ENCODE measurements at regions not wholly inside any gene's neighbourhood (a gene's known extent, or its start where the extent isn't known, plus 50 kb on each side); places are given as distances from the start of the nearest gene placed in this dataset.
"Not testable (repeated sequence)": the region's sequence is repeated elsewhere in the genome, so short reads cannot be mapped to it uniquely, and the experiment has no call there.

GRCh38 chr4:92249541-92249940 is 54.2 kb upstream of the GRID2 start:
- DNase-seq (ENCODE audit: low spot score) = no peak
- H3K14ac ChIP-seq (ENCODE audit: low read length) = no peak overlapping the region
- H4K91ac ChIP-seq (ENCODE audit: low read depth, low read length, poor library complexity) = no peak overlapping the region
- H3K23ac ChIP-seq (ENCODE audit: low read depth, low read length, poor library complexity) = no peak overlapping the region
- no peak overlapping the region for H2BK12ac ChIP-seq (ENCODE audit: low read length)
- H2AK5ac ChIP-seq (ENCODE audit: low read depth, low read length) = no peak overlapping the region
- no peak overlapping the region for H2BK5ac ChIP-seq (ENCODE audit: low read length)
- no peak overlapping the region for H3K9ac ChIP-seq (ENCODE audit: low read depth, low read length, poor library complexity)
- no peak overlapping the region for H3K27ac ChIP-seq (replicated peaks; ENCODE audit: low read length)
- WGBS, 2 donors (ENCODE audit: extremely low coverage in 2 of 2, insufficient read length in 2 of 2, insufficient replicate concordance in 1 of 2) = no CpG with 5 or more reads among the region's 2 CpGs
- H3K4me2 ChIP-seq (ENCODE audit: insufficient read depth, low read length, poor library complexity, severe bottlenecking) = no peak overlapping the region
- no peak overlapping the region for H3K4ac ChIP-seq (ENCODE audit: low read length)
- H2BK15ac ChIP-seq (ENCODE audit: low read length) = no peak overlapping the region
- H2AFZ ChIP-seq (ENCODE audit: low read length) = no peak overlapping the region
- H3K4me1 ChIP-seq (ENCODE audit: control insufficient read depth in 2 of 2, insufficient read depth in 1 of 2, low read depth in 1 of 2, low read length in 2 of 2) = no peaks in the 10 kb centered on the region
- H3K4me3 ChIP-seq (ENCODE audit: low read length in 2 of 2) = no peak overlapping the region
- no peaks in the 10 kb centered on the region for H3K9me3 ChIP-seq (replicated peaks in 1 of 2; ENCODE audit: control insufficient read depth in 2 of 2, insufficient read depth in 1 of 2, low read depth in 1 of 2, low read length in 2 of 2)
- H3K79me1 ChIP-seq (ENCODE audit: low read depth, low read length) = no peaks in the 10 kb centered on the region
- H3K27me3 ChIP-seq (ENCODE audit: control insufficient read depth in 3 of 3, insufficient read depth in 3 of 3, low read depth in 1 of 3, low read length in 3 of 3) = no peaks in the 10 kb centered on the region
- H2BK120ac ChIP-seq (ENCODE audit: low read depth, low read length) = no peak overlapping the region
- no peaks in the 10 kb centered on the region for H3K36me3 ChIP-seq (replicated peaks in 1 of 2; ENCODE audit: control insufficient read depth in 2 of 2, insufficient read depth in 2 of 2, low read length in 2 of 2)
- H3K18ac ChIP-seq (ENCODE audit: low read length) = no peak overlapping the region
- H4K8ac ChIP-seq (ENCODE audit: low read depth, low read length) = no peak overlapping the region

DNA sequence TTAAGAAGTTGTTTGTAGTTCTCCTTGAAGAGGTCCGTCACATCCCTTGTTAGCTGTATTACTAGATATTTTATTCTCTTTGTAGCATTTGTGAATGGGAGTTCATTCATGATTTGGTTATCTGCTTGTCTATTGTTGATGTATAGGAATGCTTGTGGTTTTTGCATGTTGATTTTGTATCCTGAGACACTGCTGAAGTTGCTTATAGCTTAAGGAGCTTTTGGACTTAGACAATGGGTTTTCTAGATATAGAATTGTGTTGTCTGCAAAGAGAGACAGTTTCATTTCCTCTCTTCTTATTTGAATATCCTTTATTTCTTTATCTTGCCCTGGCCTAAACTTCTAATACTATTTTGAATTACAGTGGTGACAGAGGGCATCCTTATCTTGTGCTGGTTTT is 52.1 kb upstream of the GRID2 start:
- H2AK5ac ChIP-seq (ENCODE audit: low read depth, low read length) = no peak overlapping the region
- no peak overlapping the region for H3K23ac ChIP-seq (ENCODE audit: low read depth, low read length, poor library complexity)
- no peaks in the 10 kb centered on the region for H3K36me3 ChIP-seq (replicated peaks in 1 of 2; ENCODE audit: control insufficient read depth in 2 of 2, insufficient read depth in 2 of 2, low read length in 2 of 2)
- no peak overlapping the region for H3K4me2 ChIP-seq (ENCODE audit: insufficient read depth, low read length, poor library complexity, severe bottlenecking)
- H3K27ac ChIP-seq (replicated peaks; ENCODE audit: low read length) = no peak overlapping the region
- DNase-seq (ENCODE audit: low spot score) = no peak
- no peaks in the 10 kb centered on the region for H3K79me1 ChIP-seq (ENCODE audit: low read depth, low read length)
- H2BK120ac ChIP-seq (ENCODE audit: low read depth, low read length) = no peak overlapping the region
- H3K9ac ChIP-seq (ENCODE audit: low read depth, low read length, poor library complexity) = no peak overlapping the region
- no peak overlapping the region for H4K8ac ChIP-seq (ENCODE audit: low read depth, low read length)
- H2BK15ac ChIP-seq (ENCODE audit: low read length) = no peak overlapping the region
- WGBS, 2 donors (ENCODE audit: extremely low coverage in 2 of 2, insufficient read length in 2 of 2, insufficient replicate concordance in 1 of 2) = no CpG with 5 or more reads among the region's 1 CpG
- no peaks in the 10 kb centered on the region for H3K4me1 ChIP-seq (ENCODE audit: control insufficient read depth in 2 of 2, insufficient read depth in 1 of 2, low read depth in 1 of 2, low read length in 2 of 2)
- H3K14ac ChIP-seq (ENCODE audit: low read length) = no peak overlapping the region
- H3K18ac ChIP-seq (ENCODE audit: low read length) = no peak overlapping the region
- H4K91ac ChIP-seq (ENCODE audit: low read depth, low read length, poor library complexity) = no peak overlapping the region
- no peak overlapping the region for H2BK12ac ChIP-seq (ENCODE audit: low read length)
- no peaks in the 10 kb centered on the region for H3K27me3 ChIP-seq (ENCODE audit: control insufficient read depth in 3 of 3, insufficient read depth in 3 of 3, low read depth in 1 of 3, low read length in 3 of 3)
- no peak overlapping the region for H2BK5ac ChIP-seq (ENCODE audit: low read length)
- H3K4ac ChIP-seq (ENCODE audit: low read length) = no peak overlapping the region
- H2AFZ ChIP-seq (ENCODE audit: low read length) = no peak overlapping the region
- H3K9me3 ChIP-seq (replicated peaks in 1 of 2; ENCODE audit: control insufficient read depth in 2 of 2, insufficient read depth in 1 of 2, low read depth in 1 of 2, low read length in 2 of 2) = peaks cover 3 to 5% of the 10 kb centered on the region in 2 donors
- no peak overlapping the region for H3K4me3 ChIP-seq (ENCODE audit: low read length in 2 of 2)

DNA sequence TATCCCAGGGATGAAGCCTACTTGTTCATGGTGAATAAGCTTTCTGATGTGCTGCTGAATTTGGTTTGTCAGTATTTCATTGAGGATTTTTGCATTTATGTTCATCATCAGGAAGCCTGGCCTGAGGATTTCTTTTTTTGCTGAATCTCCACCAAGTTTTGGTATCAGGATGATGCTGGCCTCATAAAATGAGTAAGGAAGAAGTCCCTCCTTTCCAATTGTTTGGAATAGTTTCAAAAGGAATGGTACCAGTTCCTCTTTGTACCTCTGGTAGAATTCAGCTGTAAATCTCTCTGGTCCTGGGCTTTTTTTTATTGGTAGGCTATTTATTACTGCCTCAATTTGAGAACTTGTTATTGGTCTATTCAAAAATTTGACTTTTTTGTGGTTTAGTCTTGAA is 51.4 kb upstream of the GRID2 start:
- not testable (repeated sequence) for H3K79me1 ChIP-seq (ENCODE audit: low read depth, low read length); H3K23ac ChIP-seq (ENCODE audit: low read depth, low read length, poor library complexity); DNase-seq (ENCODE audit: low spot score); H2AFZ ChIP-seq (ENCODE audit: low read length); H3K4me3 ChIP-seq (ENCODE audit: low read length in 2 of 2); H4K91ac ChIP-seq (ENCODE audit: low read depth, low read length, poor library complexity); H3K36me3 ChIP-seq (replicated peaks in 1 of 2; ENCODE audit: control insufficient read depth in 2 of 2, insufficient read depth in 2 of 2, low read length in 2 of 2); H3K27me3 ChIP-seq (ENCODE audit: control insufficient read depth in 3 of 3, insufficient read depth in 3 of 3, low read depth in 1 of 3, low read length in 3 of 3); H3K4me2 ChIP-seq (ENCODE audit: insufficient read depth, low read length, poor library complexity, severe bottlenecking); H3K4ac ChIP-seq (ENCODE audit: low read length); H4K8ac ChIP-seq (ENCODE audit: low read depth, low read length); H2BK15ac ChIP-seq (ENCODE audit: low read length); H2AK5ac ChIP-seq (ENCODE audit: low read depth, low read length); H2BK120ac ChIP-seq (ENCODE audit: low read depth, low read length); H2BK12ac ChIP-seq (ENCODE audit: low read length); H3K18ac ChIP-seq (ENCODE audit: low read length); H3K9me3 ChIP-seq (replicated peaks in 1 of 2; ENCODE audit: control insufficient read depth in 2 of 2, insufficient read depth in 1 of 2, low read depth in 1 of 2, low read length in 2 of 2); H3K9ac ChIP-seq (ENCODE audit: low read depth, low read length, poor library complexity); H2BK5ac ChIP-seq (ENCODE audit: low read length); H3K14ac ChIP-seq (ENCODE audit: low read length); H3K4me1 ChIP-seq (ENCODE audit: control insufficient read depth in 2 of 2, insufficient read depth in 1 of 2, low read depth in 1 of 2, low read length in 2 of 2); H3K27ac ChIP-seq (replicated peaks; ENCODE audit: low read length)

DNA sequence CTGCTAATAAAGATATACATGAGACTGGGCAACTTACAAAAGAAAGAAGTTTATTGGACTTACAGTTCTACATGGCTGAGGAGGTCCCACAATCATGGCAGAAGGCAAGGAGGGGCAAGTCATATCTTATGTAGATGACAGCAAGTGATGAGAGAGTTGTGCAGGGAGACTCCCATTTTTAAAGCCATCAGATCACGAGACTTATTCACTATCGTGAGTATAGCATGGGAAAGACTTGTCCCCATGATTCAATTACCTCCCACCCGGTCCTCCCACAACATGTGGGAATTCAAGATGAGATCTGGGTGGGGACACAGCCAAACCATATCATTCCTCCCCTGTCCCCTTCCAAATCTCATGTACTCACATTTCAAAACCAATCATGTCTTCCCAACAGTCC is 50.9 kb upstream of the GRID2 start:
- no peaks in the 10 kb centered on the region for H3K4me1 ChIP-seq (ENCODE audit: control insufficient read depth in 2 of 2, insufficient read depth in 1 of 2, low read depth in 1 of 2, low read length in 2 of 2)
- H3K23ac ChIP-seq (ENCODE audit: low read depth, low read length, poor library complexity) = no peak overlapping the region
- H3K79me1 ChIP-seq (ENCODE audit: low read depth, low read length) = no peaks in the 10 kb centered on the region
- H3K9me3 ChIP-seq (replicated peaks in 1 of 2; ENCODE audit: control insufficient read depth in 2 of 2, insufficient read depth in 1 of 2, low read depth in 1 of 2, low read length in 2 of 2) = peaks cover 5% of the 10 kb centered on the region in 2 donors
- H2BK120ac ChIP-seq (ENCODE audit: low read depth, low read length) = no peak overlapping the region
- H3K27ac ChIP-seq (replicated peaks; ENCODE audit: low read length) = no peak overlapping the region
- H2BK12ac ChIP-seq (ENCODE audit: low read length) = no peak overlapping the region
- no peak overlapping the region for H3K9ac ChIP-seq (ENCODE audit: low read depth, low read length, poor library complexity)
- no peak overlapping the region for H3K4me2 ChIP-seq (ENCODE audit: insufficient read depth, low read length, poor library complexity, severe bottlenecking)
- H3K4me3 ChIP-seq (ENCODE audit: low read length in 2 of 2) = no peak overlapping the region
- no peak for DNase-seq (ENCODE audit: low spot score)
- no peak overlapping the region for H4K91ac ChIP-seq (ENCODE audit: low read depth, low read length, poor library complexity)
- no peaks in the 10 kb centered on the region for H3K36me3 ChIP-seq (replicated peaks in 1 of 2; ENCODE audit: control insufficient read depth in 2 of 2, insufficient read depth in 2 of 2, low read length in 2 of 2)
- H3K27me3 ChIP-seq (ENCODE audit: control insufficient read depth in 3 of 3, insufficient read depth in 3 of 3, low read depth in 1 of 3, low read length in 3 of 3) = no peaks in the 10 kb centered on the region
- no peak overlapping the region for H3K14ac ChIP-seq (ENCODE audit: low read length)
- no peak overlapping the region for H2BK5ac ChIP-seq (ENCODE audit: low read length)
- no peak overlapping the region for H3K18ac ChIP-seq (ENCODE audit: low read length)
- H2AK5ac ChIP-seq (ENCODE audit: low read depth, low read length) = no peak overlapping the region
- no peak overlapping the region for H2BK15ac ChIP-seq (ENCODE audit: low read length)
- H4K8ac ChIP-seq (ENCODE audit: low read depth, low read length) = no peak overlapping the region
- H2AFZ ChIP-seq (ENCODE audit: low read length) = no peak overlapping the region
- WGBS, 2 donors (ENCODE audit: extremely low coverage in 2 of 2, insufficient read length in 2 of 2, insufficient replicate concordance in 1 of 2) = no CpG with 5 or more reads among the region's 3 CpGs
- H3K4ac ChIP-seq (ENCODE audit: low read length) = no peak overlapping the region

All from neuronal stem cell (in vitro differentiated cells).